NB4 (cell line): ENCODE measurements at regions not wholly inside any gene's neighbourhood (a gene's known extent, or its start where the extent isn't known, plus 50 kb on each side); places are given as distances from the start of the nearest gene placed in this dataset.

ENCODE experiments used
- DNase-seq: peaks from one replicate; pipeline ENCODE4 v3.0.0; 2010; ENCODE audit warnings: low read depth
- H3K4me3 ChIP-seq: one replicate; pipeline ENCODE4 v1.5.1; 2011; ENCODE audit warnings: mild to moderate bottlenecking, low read depth, low read length, moderate library complexity
- MYC ChIP-seq: IDR thresholded peaks from 2 replicates; pipeline ENCODE4 v1.6.1; 2011; ENCODE audit warnings: low read depth, low read length
- POLR2A ChIP-seq: IDR thresholded peaks from 2 replicates; pipeline ENCODE4 v1.6.1; 2011; ENCODE audit warnings: mild to moderate bottlenecking; ENCODE audit not compliant: insufficient read length; ENCODE audit errors: extremely low read depth
- TF ChIP-seq, protein P1 (sequence below): IDR thresholded peaks from one replicate; pipeline ENCODE4 v1.5.1; 2012; ENCODE audit warnings: low read depth, low read length
- TF ChIP-seq, protein P2 (sequence below): IDR thresholded peaks from 2 replicates; pipeline ENCODE4 v1.6.1; 2011; ENCODE audit warnings: low read depth, low read length

DNA sequence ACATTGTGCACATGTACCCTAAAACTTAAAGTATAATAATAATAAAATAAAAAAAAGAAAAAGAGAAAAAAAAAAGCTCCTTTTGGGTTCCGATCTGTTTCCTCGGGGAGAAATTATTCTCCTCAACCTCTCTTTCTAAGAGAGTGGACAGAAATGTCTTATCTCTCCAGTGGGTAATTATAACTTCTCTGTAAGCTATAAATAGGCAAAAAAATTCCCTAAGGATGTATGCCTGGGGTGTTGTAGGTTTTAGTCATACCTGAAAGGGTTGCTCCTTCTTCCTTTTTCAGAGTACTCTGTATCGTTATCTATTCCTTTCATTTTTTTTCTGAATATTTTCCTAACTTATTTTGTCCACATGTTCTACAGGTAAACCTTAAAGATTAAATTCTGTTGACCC is 169.7 kb upstream of the PTPRK start:
- TF ChIP-seq, protein P1, sequence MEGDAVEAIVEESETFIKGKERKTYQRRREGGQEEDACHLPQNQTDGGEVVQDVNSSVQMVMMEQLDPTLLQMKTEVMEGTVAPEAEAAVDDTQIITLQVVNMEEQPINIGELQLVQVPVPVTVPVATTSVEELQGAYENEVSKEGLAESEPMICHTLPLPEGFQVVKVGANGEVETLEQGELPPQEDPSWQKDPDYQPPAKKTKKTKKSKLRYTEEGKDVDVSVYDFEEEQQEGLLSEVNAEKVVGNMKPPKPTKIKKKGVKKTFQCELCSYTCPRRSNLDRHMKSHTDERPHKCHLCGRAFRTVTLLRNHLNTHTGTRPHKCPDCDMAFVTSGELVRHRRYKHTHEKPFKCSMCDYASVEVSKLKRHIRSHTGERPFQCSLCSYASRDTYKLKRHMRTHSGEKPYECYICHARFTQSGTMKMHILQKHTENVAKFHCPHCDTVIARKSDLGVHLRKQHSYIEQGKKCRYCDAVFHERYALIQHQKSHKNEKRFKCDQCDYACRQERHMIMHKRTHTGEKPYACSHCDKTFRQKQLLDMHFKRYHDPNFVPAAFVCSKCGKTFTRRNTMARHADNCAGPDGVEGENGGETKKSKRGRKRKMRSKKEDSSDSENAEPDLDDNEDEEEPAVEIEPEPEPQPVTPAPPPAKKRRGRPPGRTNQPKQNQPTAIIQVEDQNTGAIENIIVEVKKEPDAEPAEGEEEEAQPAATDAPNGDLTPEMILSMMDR, result no peak
- TF ChIP-seq, protein P2, sequence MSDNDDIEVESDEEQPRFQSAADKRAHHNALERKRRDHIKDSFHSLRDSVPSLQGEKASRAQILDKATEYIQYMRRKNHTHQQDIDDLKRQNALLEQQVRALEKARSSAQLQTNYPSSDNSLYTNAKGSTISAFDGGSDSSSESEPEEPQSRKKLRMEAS, result no peak
- TF ChIP-seq POLR2A (no peak), MYC (no peak)
- H3K4me3 ChIP-seq, result no peak overlapping the region
- DNase-seq, result no peak

DNA sequence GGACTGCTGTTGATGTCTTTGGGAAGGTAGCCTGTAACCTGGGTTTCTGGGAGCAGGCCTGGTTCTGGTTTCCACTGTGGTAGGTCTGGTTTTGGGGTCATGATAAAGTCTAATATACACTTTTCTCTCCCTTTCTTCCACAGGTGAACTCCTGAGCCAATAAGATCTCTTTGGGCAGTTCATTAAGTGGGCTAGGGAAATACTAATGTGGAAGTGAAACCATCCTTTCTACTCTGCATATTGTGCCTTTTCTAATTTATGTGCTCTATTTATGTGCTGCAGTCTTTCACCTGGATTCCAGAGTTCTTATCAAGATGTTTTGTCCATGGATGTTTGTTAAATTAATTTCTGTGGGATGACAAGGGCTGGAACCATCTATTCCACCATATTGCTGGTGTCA is 165.7 kb upstream of the PTPRK start:
- TF ChIP-seq MYC, result no peak
- TF ChIP-seq POLR2A, result no peak
- TF ChIP-seq, protein P2, result no peak
- TF ChIP-seq, protein P1, result no peak
- no peak for DNase-seq
- no peak overlapping the region for H3K4me3 ChIP-seq

DNA sequence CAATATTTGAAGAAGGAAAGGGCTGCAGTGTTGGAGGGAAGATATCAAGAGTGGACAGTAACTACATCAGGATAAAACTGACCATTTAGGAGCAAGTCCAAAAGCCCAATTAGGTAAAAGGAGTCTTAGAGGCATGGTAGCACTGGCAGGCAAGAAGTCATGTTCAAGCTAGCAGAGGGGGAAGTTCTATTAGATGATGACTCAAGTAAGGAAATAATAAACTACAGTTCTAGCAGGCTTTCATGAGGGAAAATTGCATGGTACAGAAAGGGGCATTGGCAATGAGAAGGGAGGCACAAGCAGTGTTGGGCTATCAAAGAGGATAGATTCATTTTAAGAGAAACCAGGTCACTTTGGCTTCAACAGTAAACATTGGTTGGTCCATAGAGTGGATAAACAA is 156.1 kb upstream of the PTPRK start:
- H3K4me3 ChIP-seq, result no peak overlapping the region
- no peak for DNase-seq
- TF ChIP-seq POLR2A (no peak), MYC (no peak)
- TF ChIP-seq, protein P2, result no peak
- TF ChIP-seq, protein P1, result no peak

DNA sequence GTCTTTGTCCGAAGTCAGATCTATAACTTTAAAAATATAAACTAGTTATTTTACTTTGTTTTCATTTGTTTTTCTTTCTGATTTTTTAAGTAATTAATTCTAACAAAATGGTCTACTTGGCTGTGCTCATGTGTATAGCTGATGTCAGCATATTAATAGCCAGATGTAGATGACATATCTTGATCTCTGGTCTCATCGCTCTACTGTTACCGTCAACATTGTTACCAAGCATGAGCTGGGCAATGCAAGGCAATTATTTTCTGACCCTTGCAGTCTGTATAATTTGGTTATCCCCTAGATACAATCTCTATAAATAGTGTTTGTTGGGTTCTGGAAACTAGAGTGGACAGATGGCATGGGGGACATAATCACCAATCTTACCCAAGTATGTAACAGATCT is 151.6 kb upstream of the PTPRK start:
- no peak overlapping the region for H3K4me3 ChIP-seq
- TF ChIP-seq, protein P2, result no peak
- TF ChIP-seq, protein P1, result no peak
- TF ChIP-seq MYC (no peak), POLR2A (no peak)
- DNase-seq, result no peak

DNA sequence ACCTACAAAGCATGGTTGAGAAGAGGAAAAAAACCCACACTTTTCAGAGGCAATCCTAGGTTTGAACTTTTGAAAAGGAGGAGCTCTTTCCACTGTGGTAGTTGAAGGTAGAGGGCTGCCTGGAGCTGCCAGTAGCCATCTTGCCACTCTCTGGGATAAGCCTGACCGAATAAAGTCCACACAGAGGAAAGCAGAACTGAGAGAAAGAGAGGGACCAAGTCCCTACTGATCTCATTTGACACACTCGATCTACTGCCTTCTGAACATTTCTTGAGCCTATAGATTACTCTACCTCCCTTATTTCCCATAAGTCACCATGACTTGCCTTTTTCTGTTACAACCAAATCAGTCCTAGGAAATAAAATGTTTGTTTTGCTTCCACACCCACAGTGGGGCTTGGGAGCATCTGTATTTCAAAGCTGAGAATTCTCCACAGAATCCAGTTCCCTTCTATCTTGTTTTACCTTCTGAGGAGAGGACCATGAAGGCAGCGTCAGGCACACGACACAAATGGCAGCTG is 147.0 kb upstream of the PTPRK start:
- no peak for DNase-seq
- H3K4me3 ChIP-seq, result no peak overlapping the region
- no peak for TF ChIP-seq MYC
- no peak for TF ChIP-seq POLR2A
- TF ChIP-seq, protein P1, result no peak
- TF ChIP-seq, protein P2, result no peak

DNA sequence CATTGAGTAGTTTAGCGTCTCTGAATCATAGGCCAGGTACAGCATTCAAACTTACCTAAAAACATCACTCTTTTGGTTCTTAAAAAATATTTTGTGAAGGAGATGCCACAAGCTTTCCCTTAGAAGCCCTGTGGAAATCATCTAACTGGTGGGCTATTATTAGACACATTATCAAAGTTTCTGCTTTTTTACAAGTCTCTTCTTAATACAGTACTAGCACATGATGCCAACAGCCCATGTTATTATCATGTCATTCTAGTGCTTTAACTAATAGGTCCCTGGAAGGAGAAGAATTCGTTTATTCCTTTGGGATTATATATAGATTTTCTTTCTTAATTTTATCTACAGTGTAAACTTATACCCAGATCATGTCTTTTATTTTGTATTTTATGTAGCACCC is 146.0 kb upstream of the PTPRK start:
- DNase-seq, result no peak
- TF ChIP-seq, protein P1, result no peak
- TF ChIP-seq, protein P2, result no peak
- TF ChIP-seq POLR2A, result no peak
- no peak for TF ChIP-seq MYC
- no peak overlapping the region for H3K4me3 ChIP-seq
